ENCODE measurements at regions not wholly inside any gene's neighbourhood (a gene's known extent, or its start where the extent isn't known, plus 50 kb on each side); places are given as distances from the start of the nearest gene placed in this dataset.

DNA sequence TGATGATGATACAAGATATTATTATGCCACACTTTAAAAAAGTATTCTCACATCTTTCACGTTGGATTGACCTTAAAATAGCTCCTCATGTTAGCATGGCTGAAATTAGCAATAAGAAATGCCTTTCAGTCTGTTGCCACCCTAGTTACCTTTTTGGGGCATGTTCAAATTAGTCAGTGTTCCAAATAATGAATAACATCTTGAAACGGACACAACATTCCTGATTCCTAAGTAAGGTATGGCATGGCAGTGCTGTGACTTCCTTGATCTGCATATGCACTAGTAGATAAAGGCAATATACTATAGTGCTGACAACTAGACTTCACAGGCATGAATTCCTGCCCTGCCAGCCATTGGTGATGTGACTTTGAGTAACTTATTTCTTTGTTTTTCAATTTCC, 914.5 kb downstream of the METTL15 start:
- WGBS (ENCODE audit: low lambda C conversion rate) = 49% methylated on average over 2 of the region's 2 CpGs
- Histone ChIP-seq H3K4me2 (no peak overlapping the region), H3K27me3 (ENCODE audit: insufficient read depth) (no peaks in the 10 kb centered on the region), H3K79me2 (ENCODE audit: insufficient read depth) (no peaks in the 10 kb centered on the region), H3K4me3 (ENCODE audit: low read depth in 2 of 2, low read length in 1 of 2) (no peak overlapping the region), H3K9ac (no peak overlapping the region), H3K9me2 (no peaks in the 10 kb centered on the region), H3K27ac (ENCODE audit: low read depth in 2 of 2, low read length in 1 of 2) (peak overlapping the region in 1 of 2 experiments; percentile 6; a peak in 1 of 4 replicates), H3K9me3 (no peaks in the 10 kb centered on the region), H3K36me3 (replicated peaks in 1 of 2; ENCODE audit: control insufficient read depth in 1 of 2, insufficient read depth in 2 of 2, low read length in 1 of 2) (peaks cover 0 to 5% of the 10 kb centered on the region in 2 experiments), H4K20me1 (ENCODE audit: insufficient read depth) (no peaks in the 10 kb centered on the region), H3K4me1 (ENCODE audit: control insufficient read depth in 1 of 2, insufficient read depth in 2 of 2, low read depth in 1 of 2, low read length in 1 of 2) (peaks cover 0 to 31% of the 10 kb centered on the region in 2 experiments; a peak in 1 of 4 replicates), H3F3A (replicated peaks; ENCODE audit: insufficient read depth) (peaks cover 38% of the 10 kb centered on the region), H2AFZ (ENCODE audit: low read depth) (no peak overlapping the region)
- TF ChIP-seq RAD21 (IDR thresholded peaks at IDR 0.05; ENCODE audit: low read length) (no peak), MXI1 (IDR thresholded peaks at IDR 0.05; ENCODE audit: low read depth, low read length) (no peak), FOSL2 (IDR thresholded peaks at IDR 0.05; ENCODE audit: borderline replicate concordance, low read depth) (no peak), TCF12 (IDR thresholded peaks at IDR 0.05) (peak; percentile 30; the same call in 1 of the 2 replicates)
- TF ChIP-seq, protein P1, sequence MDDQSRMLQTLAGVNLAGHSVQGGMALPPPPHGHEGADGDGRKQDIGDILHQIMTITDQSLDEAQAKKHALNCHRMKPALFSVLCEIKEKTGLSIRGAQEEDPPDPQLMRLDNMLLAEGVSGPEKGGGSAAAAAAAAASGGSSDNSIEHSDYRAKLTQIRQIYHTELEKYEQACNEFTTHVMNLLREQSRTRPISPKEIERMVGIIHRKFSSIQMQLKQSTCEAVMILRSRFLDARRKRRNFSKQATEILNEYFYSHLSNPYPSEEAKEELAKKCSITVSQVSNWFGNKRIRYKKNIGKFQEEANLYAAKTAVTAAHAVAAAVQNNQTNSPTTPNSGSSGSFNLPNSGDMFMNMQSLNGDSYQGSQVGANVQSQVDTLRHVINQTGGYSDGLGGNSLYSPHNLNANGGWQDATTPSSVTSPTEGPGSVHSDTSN (IDR thresholded peaks at IDR 0.05) = peak; percentile 18; the same call in 1 of the 2 replicates
- DNase-seq = no peak
- POLR2A ChIA-PET = no interaction called here
- CTCF ChIA-PET = no interaction called here

DNA sequence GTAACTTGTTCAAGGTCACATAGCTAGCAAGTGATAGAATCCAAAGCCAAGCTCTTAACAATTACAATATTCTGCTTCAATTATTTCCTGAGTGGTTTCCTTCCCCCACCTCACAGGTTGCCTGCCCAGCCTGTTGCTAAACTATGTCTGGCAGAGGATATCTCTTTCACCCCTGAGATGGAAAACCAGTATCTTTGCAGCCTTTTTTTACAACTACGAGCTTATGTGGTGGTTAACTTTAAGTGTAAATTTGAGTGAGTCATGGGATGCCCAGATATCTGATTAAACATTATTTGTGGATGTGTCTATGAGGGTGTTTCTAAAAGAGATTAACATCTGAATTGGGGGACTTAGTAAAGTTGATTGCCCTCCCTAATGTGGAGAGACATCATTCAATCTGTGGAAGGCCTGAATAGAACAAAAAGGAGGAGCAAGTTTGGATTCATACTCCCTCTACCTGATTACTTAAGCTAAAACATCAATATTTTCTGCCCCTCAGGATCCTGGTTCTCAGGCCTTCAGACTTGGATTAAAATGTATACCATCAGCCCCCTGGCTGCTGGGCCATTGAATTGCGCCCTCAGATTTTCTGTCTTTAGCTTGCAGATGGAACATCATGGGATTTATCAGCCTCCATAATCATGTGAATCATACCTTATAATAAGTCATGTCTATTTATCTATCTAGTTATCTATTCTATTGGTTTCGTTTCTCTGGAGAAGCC, 911.9 kb downstream of the METTL15 start:
- POLR2A ChIA-PET = no interaction called here
- no peaks in the 10 kb centered on the region for H4K20me1 ChIP-seq (ENCODE audit: insufficient read depth)
- peak overlapping the region; percentile 64; the same call in 1 of the 2 replicates for H2AFZ ChIP-seq (ENCODE audit: low read depth)
- H3F3A ChIP-seq (replicated peaks; ENCODE audit: insufficient read depth) = peaks cover 34% of the 10 kb centered on the region
- peak overlapping the region; percentile 52 for H3K4me2 ChIP-seq
- no peaks in the 10 kb centered on the region for H3K36me3 ChIP-seq (replicated peaks in 1 of 2; ENCODE audit: control insufficient read depth in 1 of 2, insufficient read depth in 2 of 2, low read length in 1 of 2)
- WGBS (ENCODE audit: low lambda C conversion rate) = 44% methylated on average over 3 of the region's 3 CpGs
- no peaks in the 10 kb centered on the region for H3K9me2 ChIP-seq
- DNase-seq = no peak
- peak overlapping the region; percentile 56 for H3K9ac ChIP-seq
- peaks cover 0 to 31% of the 10 kb centered on the region in 2 experiments; a peak in 1 of 4 replicates for H3K4me1 ChIP-seq (ENCODE audit: control insufficient read depth in 1 of 2, insufficient read depth in 2 of 2, low read depth in 1 of 2, low read length in 1 of 2)
- no peaks in the 10 kb centered on the region for H3K27me3 ChIP-seq (ENCODE audit: insufficient read depth)
- H3K27ac ChIP-seq (ENCODE audit: low read depth in 2 of 2, low read length in 1 of 2) = peak overlapping the region in 1 of 2 experiments; percentile 91
- no peaks in the 10 kb centered on the region for H3K79me2 ChIP-seq (ENCODE audit: insufficient read depth)
- no peaks in the 10 kb centered on the region for H3K9me3 ChIP-seq
- CTCF ChIA-PET = interaction anchor here (0.6 kb wide), 1 partner anchor 17 kb away, joined by 3 read pairs; no protein-coding TSS in a partner anchor
- TF ChIP-seq, protein P2, sequence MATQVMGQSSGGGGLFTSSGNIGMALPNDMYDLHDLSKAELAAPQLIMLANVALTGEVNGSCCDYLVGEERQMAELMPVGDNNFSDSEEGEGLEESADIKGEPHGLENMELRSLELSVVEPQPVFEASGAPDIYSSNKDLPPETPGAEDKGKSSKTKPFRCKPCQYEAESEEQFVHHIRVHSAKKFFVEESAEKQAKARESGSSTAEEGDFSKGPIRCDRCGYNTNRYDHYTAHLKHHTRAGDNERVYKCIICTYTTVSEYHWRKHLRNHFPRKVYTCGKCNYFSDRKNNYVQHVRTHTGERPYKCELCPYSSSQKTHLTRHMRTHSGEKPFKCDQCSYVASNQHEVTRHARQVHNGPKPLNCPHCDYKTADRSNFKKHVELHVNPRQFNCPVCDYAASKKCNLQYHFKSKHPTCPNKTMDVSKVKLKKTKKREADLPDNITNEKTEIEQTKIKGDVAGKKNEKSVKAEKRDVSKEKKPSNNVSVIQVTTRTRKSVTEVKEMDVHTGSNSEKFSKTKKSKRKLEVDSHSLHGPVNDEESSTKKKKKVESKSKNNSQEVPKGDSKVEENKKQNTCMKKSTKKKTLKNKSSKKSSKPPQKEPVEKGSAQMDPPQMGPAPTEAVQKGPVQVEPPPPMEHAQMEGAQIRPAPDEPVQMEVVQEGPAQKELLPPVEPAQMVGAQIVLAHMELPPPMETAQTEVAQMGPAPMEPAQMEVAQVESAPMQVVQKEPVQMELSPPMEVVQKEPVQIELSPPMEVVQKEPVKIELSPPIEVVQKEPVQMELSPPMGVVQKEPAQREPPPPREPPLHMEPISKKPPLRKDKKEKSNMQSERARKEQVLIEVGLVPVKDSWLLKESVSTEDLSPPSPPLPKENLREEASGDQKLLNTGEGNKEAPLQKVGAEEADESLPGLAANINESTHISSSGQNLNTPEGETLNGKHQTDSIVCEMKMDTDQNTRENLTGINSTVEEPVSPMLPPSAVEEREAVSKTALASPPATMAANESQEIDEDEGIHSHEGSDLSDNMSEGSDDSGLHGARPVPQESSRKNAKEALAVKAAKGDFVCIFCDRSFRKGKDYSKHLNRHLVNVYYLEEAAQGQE (IDR thresholded peaks at IDR 0.05; ENCODE audit: low read depth, low read length) = no peak
- no peak for TF ChIP-seq SIN3A (IDR thresholded peaks at IDR 0.05; ENCODE audit: borderline replicate concordance, low read depth, low read length)
- TF ChIP-seq RCOR1 (IDR thresholded peaks at IDR 0.05; ENCODE audit: low read length) = no peak
- TF ChIP-seq, protein P3, sequence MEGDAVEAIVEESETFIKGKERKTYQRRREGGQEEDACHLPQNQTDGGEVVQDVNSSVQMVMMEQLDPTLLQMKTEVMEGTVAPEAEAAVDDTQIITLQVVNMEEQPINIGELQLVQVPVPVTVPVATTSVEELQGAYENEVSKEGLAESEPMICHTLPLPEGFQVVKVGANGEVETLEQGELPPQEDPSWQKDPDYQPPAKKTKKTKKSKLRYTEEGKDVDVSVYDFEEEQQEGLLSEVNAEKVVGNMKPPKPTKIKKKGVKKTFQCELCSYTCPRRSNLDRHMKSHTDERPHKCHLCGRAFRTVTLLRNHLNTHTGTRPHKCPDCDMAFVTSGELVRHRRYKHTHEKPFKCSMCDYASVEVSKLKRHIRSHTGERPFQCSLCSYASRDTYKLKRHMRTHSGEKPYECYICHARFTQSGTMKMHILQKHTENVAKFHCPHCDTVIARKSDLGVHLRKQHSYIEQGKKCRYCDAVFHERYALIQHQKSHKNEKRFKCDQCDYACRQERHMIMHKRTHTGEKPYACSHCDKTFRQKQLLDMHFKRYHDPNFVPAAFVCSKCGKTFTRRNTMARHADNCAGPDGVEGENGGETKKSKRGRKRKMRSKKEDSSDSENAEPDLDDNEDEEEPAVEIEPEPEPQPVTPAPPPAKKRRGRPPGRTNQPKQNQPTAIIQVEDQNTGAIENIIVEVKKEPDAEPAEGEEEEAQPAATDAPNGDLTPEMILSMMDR (IDR thresholded peaks at IDR 0.05) = peak; percentile 67
- peak; percentile 40 for TF ChIP-seq SMC3 (IDR thresholded peaks at IDR 0.05; ENCODE audit: low read depth, low read length)
- TF ChIP-seq RAD21 (IDR thresholded peaks at IDR 0.05; ENCODE audit: low read length) = peak; percentile 30
- TF ChIP-seq JUND (IDR thresholded peaks at IDR 0.05) = peak; percentile 24; the same call in 1 of the 2 replicates
- TF ChIP-seq RFX5 (IDR thresholded peaks at IDR 0.05; ENCODE audit: low read length) = no peak
- no peak for TF ChIP-seq CHD2 (IDR thresholded peaks at IDR 0.05; ENCODE audit: low read length, partially characterized antibody)
- TF ChIP-seq, protein P4, sequence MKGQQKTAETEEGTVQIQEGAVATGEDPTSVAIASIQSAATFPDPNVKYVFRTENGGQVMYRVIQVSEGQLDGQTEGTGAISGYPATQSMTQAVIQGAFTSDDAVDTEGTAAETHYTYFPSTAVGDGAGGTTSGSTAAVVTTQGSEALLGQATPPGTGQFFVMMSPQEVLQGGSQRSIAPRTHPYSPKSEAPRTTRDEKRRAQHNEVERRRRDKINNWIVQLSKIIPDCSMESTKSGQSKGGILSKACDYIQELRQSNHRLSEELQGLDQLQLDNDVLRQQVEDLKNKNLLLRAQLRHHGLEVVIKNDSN (IDR thresholded peaks at IDR 0.05; ENCODE audit: borderline replicate concordance, low read depth) = no peak
- H3K4me3 ChIP-seq (ENCODE audit: low read depth in 2 of 2, low read length in 1 of 2) = no peak overlapping the region
